Osteoblast (primary cell): ENCODE measurements at regions not wholly inside any gene's neighbourhood (a gene's known extent, or its start where the extent isn't known, plus 50 kb on each side); places are given as distances from the start of the nearest gene placed in this dataset.

Experiments used
- DNase-seq: peaks from one replicate; pipeline ENCODE4 v3.0.0; 2011; ENCODE audit warnings: low spot score, mixed read lengths; ENCODE audit not compliant: insufficient read length; ENCODE audit errors: missing footprints
- H2AFZ ChIP-seq: 2 replicates; pipeline ENCODE4 v1.6.0; 2011; ENCODE audit warnings: mild to moderate bottlenecking, low read length
- H3K27ac ChIP-seq: 2 replicates; pipeline ENCODE4 v1.5.1; 2011; ENCODE audit warnings: mild to moderate bottlenecking, low read depth, low read length, moderate library complexity
- H3K27me3 ChIP-seq: 2 replicates; pipeline ENCODE4 v1.6.0; 2012; ENCODE audit warnings: mild to moderate bottlenecking, control low read depth, inconsistent platforms, low read length, moderate library complexity; ENCODE audit not compliant: insufficient read depth
- H3K36me3 ChIP-seq: 2 replicates; pipeline ENCODE4 v1.5.1; 2011; ENCODE audit warnings: mild to moderate bottlenecking, low read length, control low read depth, moderate library complexity; ENCODE audit not compliant: insufficient read depth
- H3K4me1 ChIP-seq: 2 replicates; pipeline ENCODE4 v1.5.1; 2011; ENCODE audit warnings: mild to moderate bottlenecking, low read length, control low read depth, moderate library complexity; ENCODE audit not compliant: insufficient read depth
- H3K4me2 ChIP-seq: 2 replicates; pipeline ENCODE4 v1.6.0; 2011; ENCODE audit warnings: mild to moderate bottlenecking, low read length; ENCODE audit not compliant: insufficient read depth
- H3K4me3 ChIP-seq: fragments of 200-600 bp; sonication (generic); 3 replicates; pipeline ENCODE4 v1.5.1; 2012; ENCODE audit warnings: mild to moderate bottlenecking, low read length, inconsistent platforms; ENCODE audit not compliant: insufficient read depth
- H3K79me2 ChIP-seq: 2 replicates; pipeline ENCODE4 v1.6.0; 2012; ENCODE audit warnings: mild to moderate bottlenecking, low read length, control low read depth, inconsistent platforms; ENCODE audit not compliant: insufficient read depth
- H3K9me3 ChIP-seq: 2 replicates; pipeline ENCODE4 v1.5.1; 2011; ENCODE audit warnings: low read depth, low read length, control low read depth
- H4K20me1 ChIP-seq: 2 replicates; pipeline ENCODE4 v1.6.0; 2012; ENCODE audit warnings: mild to moderate bottlenecking, low read length, control low read depth; ENCODE audit not compliant: insufficient read depth
- CTCF ChIP-seq: IDR thresholded peaks from 2 replicates; pipeline ENCODE4 v1.5.1; 2011; ENCODE audit warnings: mild to moderate bottlenecking, low read depth, low read length, moderate library complexity; ENCODE audit errors: extremely low read depth

DNA sequence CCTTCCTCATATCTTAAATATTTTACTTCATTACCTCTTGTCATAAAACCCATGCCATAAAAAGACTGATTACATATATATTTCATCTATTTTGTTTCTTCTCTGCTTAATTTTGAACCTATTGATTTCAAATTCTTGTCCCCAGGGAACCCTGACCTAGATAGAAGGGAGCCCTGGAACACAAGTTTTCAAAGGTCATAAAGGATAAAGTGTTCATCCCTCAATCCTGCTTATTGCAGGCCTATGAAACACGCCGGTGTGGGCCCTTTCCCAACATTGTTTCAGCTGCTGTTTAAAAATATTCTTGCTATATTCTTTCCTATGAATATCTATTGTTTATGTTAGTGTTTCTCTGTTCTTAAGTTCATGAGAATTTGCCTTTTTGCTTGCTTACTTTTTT lies 1389.5 kb upstream of the GBE1 start:
- Histone ChIP-seq H2AFZ (no peak overlapping the region), H3K4me2 (no peak overlapping the region), H3K4me1 (no peaks in the 10 kb centered on the region), H3K27me3 (no peaks in the 10 kb centered on the region), H3K4me3 (no peak overlapping the region), H3K27ac (no peak overlapping the region), H3K36me3 (no peaks in the 10 kb centered on the region), H4K20me1 (no peaks in the 10 kb centered on the region), H3K79me2 (no peaks in the 10 kb centered on the region), H3K9me3 (no peaks in the 10 kb centered on the region)
- TF ChIP-seq CTCF = no peak
- DNase-seq = no peak

DNA sequence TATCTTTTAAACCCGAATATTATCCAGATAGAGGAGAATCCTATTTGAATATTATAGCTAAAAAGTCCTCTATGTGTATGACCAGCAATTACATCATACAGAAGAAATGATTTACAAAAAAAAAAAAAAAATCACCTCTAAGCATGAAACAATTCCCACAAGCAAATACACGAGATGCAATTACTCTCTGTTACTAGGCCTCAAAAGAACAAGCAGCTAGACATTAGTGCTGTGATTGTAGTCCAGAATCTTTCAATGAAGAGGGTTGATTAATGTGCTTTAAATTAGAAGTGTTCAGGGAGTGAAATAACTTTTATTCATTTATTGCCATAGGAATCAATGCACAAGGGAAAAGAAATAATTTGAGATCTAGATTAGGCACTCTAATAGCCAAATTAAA lies 1379.5 kb upstream of the GBE1 start:
- no peaks in the 10 kb centered on the region for H3K79me2 ChIP-seq
- TF ChIP-seq CTCF = no peak
- H3K27me3 ChIP-seq = no peaks in the 10 kb centered on the region
- DNase-seq = no peak
- no peak overlapping the region for H3K4me2 ChIP-seq
- no peaks in the 10 kb centered on the region for H3K4me1 ChIP-seq
- no peaks in the 10 kb centered on the region for H3K36me3 ChIP-seq
- H2AFZ ChIP-seq = no peak overlapping the region
- no peak overlapping the region for H3K27ac ChIP-seq
- no peak overlapping the region for H3K4me3 ChIP-seq
- no peaks in the 10 kb centered on the region for H4K20me1 ChIP-seq
- H3K9me3 ChIP-seq = no peaks in the 10 kb centered on the region

- no peak overlapping the region for H3K4me2 ChIP-seq
Observed at GRCh38 chr3:83131236-83131635, 1369.8 kb upstream of the GBE1 start.

GRCh38 chr3:83122774-83123350 lies 1361.4 kb upstream of the GBE1 start:
- H3K4me3 ChIP-seq = no peak overlapping the region
- H3K36me3 ChIP-seq = no peaks in the 10 kb centered on the region
- H4K20me1 ChIP-seq = no peaks in the 10 kb centered on the region
- no peaks in the 10 kb centered on the region for H3K27me3 ChIP-seq
- no peak for DNase-seq
- H3K9me3 ChIP-seq = no peaks in the 10 kb centered on the region
- no peaks in the 10 kb centered on the region for H3K79me2 ChIP-seq
- no peaks in the 10 kb centered on the region for H3K4me1 ChIP-seq
- H2AFZ ChIP-seq = no peak overlapping the region
- no peak for TF ChIP-seq CTCF
- no peak overlapping the region for H3K4me2 ChIP-seq
- H3K27ac ChIP-seq = no peak overlapping the region

More at GRCh38 chr3:83131236-83131635, 1369.8 kb upstream of the GBE1 start:
- Histone ChIP-seq H3K4me1 (no peaks in the 10 kb centered on the region), H3K4me3 (no peak overlapping the region), H3K79me2 (no peaks in the 10 kb centered on the region), H2AFZ (no peak overlapping the region), H3K9me3 (no peaks in the 10 kb centered on the region), H3K27me3 (no peaks in the 10 kb centered on the region), H4K20me1 (no peaks in the 10 kb centered on the region), H3K36me3 (no peaks in the 10 kb centered on the region), H3K27ac (no peak overlapping the region)
- DNase-seq = no peak
- no peak for TF ChIP-seq CTCF
